ENCODE measurements at regions not wholly inside any gene's neighbourhood (a gene's known extent, or its start where the extent isn't known, plus 50 kb on each side); places are given as distances from the start of the nearest gene placed in this dataset.
"Not testable (repeated sequence)": the region's sequence is repeated elsewhere in the genome, so short reads cannot be mapped to it uniquely, and the experiment has no call there.

DNA sequence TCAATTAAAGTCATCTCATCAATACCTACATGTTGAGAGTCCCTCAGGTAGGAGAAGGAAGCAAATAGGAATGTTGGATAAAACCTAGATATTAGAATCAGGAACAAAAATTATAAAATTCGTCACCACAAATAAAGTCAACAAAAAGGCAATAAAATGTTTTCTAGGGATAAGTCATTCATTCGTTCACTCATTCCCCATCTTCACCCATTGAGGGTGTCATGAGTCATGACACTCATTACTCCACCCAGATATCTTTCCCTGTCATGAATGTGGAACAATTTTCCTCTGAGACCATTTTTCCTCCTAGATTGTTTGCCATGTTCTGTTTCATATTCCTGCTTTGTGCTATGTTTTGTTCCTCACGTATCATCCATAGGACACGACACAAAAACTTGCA, 50.9 kb upstream of the OLIG3 start:
- no peak for DNase-seq

GRCh38 chr6:137547186-137547585, 53.0 kb upstream of the OLIG3 start:
- no peak for DNase-seq

DNA sequence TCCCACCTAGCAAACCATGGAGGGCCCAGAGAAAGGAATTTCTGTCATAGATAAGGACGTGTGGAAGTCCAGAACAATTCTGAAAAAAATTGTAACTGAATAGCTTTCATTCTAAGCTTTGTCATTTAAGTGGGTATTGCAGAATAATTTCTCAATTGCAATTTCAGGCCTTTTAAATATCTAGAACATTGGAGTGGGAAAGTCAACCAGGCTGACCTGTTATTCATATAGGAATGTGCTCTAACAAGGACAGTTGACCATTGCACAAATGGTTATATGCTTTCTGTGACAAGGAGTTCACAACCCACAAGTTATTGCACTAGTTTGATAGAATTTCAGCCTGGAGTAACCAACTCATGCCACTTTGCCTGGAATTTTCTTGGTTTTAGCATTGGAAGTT, 53.4 kb upstream of the OLIG3 start:
- DNase-seq, result no peak

DNA sequence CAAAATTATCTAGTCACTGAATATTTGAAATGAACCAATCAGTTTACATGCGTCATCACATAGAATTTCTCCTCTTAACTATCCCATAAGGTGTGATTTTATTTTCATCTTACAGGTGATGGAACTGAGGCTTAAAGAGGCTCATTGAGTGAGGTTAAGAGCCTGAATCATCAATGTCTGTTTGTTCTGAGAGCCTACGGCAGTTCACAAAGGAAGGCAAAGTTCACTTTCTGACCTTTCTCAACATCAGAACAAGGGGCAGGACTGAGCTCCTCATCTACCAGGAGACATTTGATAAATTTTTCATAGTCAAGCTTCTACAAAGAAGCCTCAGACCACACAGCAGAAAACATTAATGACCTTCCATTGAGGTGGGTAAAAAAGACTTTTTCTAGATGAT, 54.9 kb upstream of the OLIG3 start:
- DNase-seq, result no peak

GRCh38 chr6:137550535-137550934, 56.3 kb upstream of the OLIG3 start:
- no peak for DNase-seq

GRCh38 chr6:137552146-137552545, 58.0 kb upstream of the OLIG3 start:
- no peak for DNase-seq

DNA sequence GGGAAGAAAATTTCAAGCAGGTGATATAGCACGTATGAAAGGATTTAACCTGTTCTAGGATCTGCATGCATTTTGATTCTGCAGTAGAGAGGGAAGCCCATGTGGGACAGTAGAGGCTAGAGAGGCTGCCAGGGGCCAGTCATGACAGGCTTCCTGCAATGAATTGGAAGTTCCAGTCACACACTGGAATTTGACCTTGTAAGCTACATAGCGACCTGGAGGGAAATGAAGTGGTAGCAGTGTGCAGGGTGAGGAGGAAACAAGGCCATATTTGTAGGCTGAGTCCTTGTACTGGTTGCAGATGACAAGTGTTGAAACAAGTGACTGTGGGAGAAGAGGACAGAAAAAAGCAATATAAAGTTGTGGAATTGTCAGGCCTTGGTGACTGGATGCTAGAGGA, 58.6 kb upstream of the OLIG3 start:
- no peak for DNase-seq

DNA sequence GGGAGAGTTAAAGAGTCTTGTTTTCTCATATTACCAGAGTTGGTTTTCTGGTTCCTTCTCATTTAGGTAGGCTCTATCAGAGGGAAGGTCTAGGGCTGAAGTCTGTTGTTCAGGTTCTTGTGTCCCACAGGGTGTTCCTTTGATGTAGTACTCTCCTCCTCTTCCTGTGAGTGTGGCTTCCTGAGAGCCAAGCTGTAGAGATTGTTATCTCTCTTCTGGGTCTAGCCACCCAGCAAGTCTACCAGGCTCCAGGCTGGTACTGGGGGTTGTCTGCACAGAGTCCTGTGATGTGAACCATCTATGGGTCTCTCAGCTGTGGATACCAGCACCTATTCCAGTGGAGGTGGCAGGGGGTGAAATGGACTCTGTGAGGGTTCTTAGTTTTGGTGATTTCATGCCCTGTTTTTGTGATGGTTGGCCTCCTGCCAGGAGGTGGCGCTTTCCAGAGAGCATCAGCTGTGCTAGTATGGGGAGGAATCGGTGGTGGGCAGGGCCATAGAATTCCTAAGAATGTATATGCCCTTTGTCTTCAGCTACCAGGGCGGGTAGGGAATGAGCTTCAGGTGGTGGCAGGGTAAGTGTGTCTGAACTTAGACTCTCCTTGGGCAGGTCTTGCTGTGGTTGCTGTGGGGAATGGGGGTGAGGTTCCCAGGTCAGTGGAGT, 65.5 kb upstream of the OLIG3 start:
- DNase-seq, result not testable (repeated sequence)

DNA sequence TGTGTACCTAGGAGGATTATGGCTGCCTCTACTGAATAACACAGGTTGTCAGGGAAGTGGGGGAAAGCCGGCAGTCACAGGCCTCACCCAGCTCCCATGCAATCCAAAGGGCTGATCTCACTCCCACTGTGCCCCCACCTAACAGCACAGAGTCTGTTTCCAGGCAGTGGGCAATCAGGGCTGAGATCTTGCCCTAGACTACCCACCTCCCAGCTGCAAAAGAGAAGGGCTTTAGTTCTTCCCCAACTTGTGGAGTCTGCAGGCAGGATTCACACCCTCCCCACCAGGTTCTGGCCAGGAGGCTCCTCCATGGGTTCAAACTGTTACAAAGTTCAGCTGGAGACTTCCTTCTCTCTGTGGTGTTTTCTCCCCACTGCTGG, 66.0 kb upstream of the OLIG3 start:
- DNase-seq, result no peak

DNA sequence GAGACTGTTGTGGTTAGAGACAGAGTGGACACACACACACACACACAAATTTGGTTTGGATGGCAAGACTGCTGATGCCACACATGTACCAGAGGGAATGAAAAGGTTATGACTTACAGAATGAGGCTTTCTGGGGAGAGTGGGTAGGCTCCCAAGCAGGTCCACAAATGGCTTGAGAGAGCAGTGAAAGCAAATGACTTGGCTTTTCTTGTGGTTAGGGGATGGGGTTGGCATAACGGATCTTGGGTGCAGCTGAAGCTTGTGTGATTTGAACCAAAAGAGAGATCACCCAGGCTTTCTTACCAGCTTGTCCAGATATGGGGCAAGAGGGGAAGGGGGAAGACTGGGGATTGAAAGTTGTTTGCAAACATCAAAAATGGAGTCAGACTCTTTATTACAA, 73.9 kb upstream of the OLIG3 start:
- no peak for DNase-seq

- peak; percentile 46 for DNase-seq
Measured at GRCh38 chr6:137570393-137570792, 76.2 kb upstream of the OLIG3 start.

DNA sequence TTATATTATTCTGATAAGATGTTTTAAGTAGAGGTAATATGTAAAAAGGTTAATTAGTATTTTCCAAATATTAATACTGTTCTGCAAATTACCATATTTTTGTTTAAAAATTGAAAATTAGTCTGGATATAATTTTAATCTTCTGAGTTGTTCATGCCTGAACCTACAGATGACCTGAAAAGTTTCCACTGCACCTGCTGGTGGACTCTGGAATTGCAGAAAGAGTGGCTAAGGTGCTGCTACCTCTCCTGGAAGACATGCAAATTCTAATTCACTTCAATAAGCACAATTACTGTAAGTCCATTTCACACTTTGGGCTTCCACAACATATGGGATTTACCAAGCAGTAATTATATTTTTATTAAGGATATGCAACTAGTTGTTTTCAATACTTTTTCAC, 77.7 kb upstream of the OLIG3 start:
- DNase-seq, result no peak

DNA sequence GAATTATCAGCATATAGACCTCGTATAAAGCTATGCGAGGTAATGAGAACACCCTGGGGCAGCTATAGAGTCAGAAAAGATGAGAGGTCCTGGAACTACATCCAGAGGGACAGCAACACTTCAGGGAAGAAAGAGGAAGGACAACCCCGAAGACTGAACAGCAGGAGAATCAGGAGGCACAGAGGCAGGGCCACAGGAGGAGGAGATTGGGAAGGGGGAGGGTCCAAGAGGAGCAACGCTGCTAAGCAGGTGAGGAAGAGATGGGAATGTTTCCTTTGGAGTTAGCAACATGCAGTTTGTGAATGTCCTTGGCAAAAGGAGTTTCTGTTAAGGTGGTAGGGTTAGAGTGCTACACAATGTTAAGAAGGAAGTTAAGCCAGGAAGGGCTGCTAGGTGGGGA, 79.5 kb upstream of the OLIG3 start:
- DNase-seq, result no peak

DNA sequence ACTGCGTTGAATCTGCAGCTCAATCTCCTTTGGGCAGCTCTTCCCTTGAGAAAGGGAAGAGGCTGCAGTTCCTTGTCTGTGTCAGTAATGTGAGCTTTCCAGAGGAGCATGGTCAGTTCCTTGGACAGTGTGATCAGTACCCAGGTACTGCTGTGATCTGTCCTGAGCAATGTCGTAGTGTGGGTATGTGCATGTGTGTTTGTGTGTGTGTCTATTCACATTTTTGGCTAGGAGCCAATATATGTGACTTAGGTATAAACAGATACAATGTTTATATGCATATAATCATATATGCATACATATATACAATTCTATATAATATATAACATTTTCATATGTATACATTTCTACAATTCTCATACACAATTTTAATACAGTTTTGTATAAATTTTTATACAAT, 85.4 kb upstream of the OLIG3 start:
- DNase-seq, result no peak

DNA sequence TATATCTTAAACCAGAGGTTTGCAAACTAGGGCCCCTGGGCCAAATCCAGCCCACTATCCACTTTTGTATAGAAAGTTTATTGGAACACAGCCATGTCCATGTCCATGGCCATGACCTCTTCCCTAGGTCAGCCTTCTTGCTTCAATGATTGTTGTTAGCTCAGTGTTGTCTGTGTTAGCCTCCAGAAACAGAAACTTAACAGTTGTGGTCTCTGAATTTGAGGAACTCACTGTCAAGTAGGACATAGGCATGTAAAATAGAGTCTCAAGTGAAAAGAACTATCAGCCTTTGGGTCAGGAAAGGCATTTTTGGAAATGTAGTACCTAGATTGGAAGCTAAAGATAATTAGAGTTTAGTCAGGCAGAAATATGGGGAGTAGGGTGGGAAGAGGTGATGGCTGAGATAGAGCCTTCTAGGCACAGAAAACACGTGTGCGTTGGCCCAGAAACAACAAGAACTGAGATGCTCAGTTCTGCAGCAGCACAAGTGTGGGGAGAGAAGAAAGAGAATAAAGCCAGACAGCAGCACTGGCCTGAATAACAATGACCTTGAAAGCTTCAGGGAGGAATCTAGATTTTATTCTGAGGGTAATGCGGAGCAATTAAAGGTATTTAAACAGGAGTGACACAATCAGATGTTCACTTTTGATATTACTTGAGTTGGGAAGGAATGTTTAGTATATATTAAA, 87.0 kb upstream of the OLIG3 start:
- DNase-seq, result no peak

- DNase-seq, result not testable (repeated sequence)
Measured at GRCh38 chr6:137583519-137583918, 89.3 kb upstream of the OLIG3 start.

DNA sequence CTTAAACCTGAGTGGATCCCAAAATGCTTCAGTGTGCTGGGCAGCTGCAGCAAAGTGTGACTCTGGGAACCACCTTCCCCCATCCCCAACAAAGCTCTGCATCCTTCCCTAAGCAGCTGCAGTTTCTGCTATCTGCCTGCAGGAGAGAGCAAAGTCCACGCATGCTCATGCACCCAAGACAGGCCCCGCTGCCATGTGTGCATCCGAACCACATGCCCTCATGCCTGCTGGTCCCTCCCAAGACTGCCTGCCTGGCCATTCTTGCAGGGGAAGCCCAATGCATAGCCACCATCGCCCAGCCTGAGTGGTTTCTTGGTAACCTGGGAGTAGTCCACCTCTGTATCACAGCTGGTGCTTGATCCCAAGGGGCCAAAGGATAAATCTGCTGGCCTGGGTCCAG, 94.3 kb upstream of the OLIG3 start:
- DNase-seq, result no peak

- no peak for DNase-seq
Measured at GRCh38 chr6:137589067-137589848, 95.1 kb upstream of the OLIG3 start.

DNA sequence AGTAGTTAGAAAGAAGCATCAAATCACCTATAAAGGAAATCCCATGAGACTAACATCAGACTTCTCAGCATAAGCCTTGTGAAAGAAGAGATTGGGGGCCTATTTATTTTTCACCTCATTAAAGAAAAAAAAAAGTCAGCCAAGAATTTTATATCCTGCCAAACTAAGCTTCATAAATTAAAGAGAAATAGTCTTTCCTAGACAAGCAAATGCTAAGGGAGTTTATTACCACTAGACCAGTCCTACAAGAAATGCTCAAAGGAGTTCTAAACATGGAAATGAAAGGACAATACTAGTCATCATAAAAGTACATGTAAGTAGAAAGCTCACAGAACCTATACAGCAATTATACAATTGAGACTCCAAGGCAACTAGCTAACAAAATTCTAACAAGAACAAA, 96.5 kb upstream of the OLIG3 start:
- DNase-seq, result no peak

DNA sequence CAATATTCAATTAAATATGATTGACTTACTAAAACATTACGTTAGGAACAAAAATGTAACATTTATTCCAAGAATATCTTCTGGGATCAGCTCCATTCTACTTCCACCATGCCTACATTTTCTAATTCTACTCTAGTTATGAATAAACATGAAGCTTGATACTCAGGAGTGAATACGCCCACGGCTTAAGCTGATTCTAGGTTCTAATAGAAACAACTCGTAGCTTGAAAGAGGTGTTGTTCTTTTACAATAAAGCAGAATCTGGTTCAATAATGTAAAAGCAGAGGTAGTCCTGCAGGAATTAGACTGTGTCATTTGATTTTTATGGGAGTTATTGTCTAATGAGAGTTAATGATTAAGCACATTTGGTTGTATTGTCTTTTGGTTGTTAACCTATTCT, 107.3 kb upstream of the OLIG3 start:
- no peak for DNase-seq

DNA sequence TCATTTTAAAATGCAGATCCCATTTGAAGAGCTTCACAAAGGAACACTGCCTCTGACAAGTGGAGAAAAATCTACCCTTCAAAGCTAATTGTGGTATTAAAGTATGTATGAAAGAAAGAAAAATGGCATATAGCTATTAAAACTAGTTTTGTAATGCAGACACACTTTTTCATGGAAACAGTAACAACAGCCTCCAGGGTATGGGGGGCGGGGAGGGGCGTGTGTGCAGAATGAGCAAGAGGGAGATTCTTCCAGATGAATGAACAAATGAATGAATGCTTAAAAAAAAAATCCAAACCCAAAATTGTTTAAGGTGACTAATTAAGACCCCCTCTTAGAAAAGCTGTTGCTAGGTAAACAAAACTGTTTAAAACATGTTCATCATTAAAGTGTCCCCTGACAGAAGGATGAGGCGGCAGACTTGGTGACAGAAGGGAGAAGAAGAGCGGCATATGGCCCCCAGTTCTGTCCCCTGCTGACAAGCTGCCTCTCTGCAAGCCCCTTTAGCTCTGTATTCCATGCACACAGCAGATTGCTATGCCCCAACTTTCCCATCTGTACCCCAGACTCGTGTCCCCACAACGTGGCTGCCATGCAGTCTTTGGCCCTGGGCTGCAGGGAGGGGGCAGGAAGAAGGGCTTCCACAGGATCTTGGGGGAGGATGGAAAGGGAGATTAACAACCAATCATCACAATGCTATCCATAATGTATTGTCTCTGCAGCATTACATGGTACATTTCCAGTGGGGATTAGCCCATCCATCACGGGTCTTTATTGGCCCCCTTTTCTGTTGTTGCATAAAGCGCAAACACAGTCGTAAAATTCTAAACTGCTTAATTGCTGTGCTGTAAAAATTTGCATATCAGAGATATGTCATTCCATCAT, 108.4 kb upstream of the OLIG3 start:
- DNase-seq, result no peak

- DNase-seq, result no peak
Measured at GRCh38 chr6:137610702-137611101, 116.5 kb upstream of the OLIG3 start.

DNA sequence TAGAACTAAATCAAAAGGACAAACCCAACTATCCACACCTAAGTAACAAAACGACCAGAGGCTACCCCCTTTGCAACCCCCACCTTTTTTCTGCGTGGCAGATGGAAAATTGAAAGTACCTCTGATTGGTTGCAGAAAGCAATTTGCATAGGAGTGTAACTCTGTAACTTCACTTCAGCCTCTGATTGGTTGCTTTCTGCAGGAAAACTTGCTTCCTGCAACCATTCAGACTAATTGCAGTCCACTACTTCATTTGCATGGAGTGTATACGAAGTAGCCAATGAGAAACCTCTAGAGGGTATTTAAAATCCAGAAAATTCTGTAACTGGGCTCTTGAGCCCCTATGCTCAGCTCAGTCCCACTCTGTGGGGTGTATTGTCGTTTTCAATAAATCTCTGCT, 129.1 kb upstream of the OLIG3 start:
- DNase-seq, result no peak

Data from NCI-H187 treated with DMSO at 0.1 percent for 48 hours (cell line).